Right ventricle myocardium superior (tissue), 1 donor: ENCODE measurements at regions not wholly inside any gene's neighbourhood (a gene's known extent, or its start where the extent isn't known, plus 50 kb on each side); places are given as distances from the start of the nearest gene placed in this dataset.

Experiments
- ATAC-seq: fragments of 200-7000 bp; cut with Tn5 transposase; one replicate; pipeline ENCODE4 v1.9.1; 2020; ENCODE audit warnings: mild to moderate bottlenecking; ENCODE audit not compliant: poor library complexity
- DNase-seq: peaks from one replicate; pipeline ENCODE4 v3.0.0-alpha.2; 2020
- intact Hi-C: fragments of 100-400 bp; cut with DNase I; formaldehyde crosslinking; loops from one replicate; pipeline ENCODE4 v1.11.2; 2022
- donor health status: DM: no; HTN: yes; CAD: no; lungs with severe emphysema.

GRCh38 chr7:13179011-13179582 lies 491.7 kb downstream of the ARL4A start:
- DNase-seq (no peak), ATAC-seq (peak; percentile 46)
- intact Hi-C loops = loop anchor here (10.0 kb wide), 1 partner anchor 504 kb away; no protein-coding TSS in a partner anchor

GRCh38 chr7:13179775-13180523 lies 492.5 kb downstream of the ARL4A start:
- ATAC-seq (peak; percentile 43), DNase-seq (no peak)
- intact Hi-C loops = loop anchor here (10.0 kb wide), 1 partner anchor 505 kb away; no protein-coding TSS in a partner anchor

GRCh38 chr7:13181216-13181615 lies 493.8 kb downstream of the ARL4A start:
- DNase-seq (no peak), ATAC-seq (no peak)
- intact Hi-C loops = no loop called here

- ATAC-seq (no peak), DNase-seq (no peak)
- intact Hi-C loops = no loop called here
These were observed 497.7 kb downstream of the ARL4A start for GRCh38 chr7:13185139-13185538.

- intact Hi-C loops = no loop called here
These were observed 500.9 kb downstream of the ARL4A start for GRCh38 chr7:13188236-13188805.

GRCh38 chr7:13188922-13189321 lies 501.5 kb downstream of the ARL4A start:
- DNase-seq (no peak), ATAC-seq (no peak)
- intact Hi-C loops = no loop called here

More at GRCh38 chr7:13188236-13188805, 500.9 kb downstream of the ARL4A start:
- DNase-seq = no peak
- no peak for ATAC-seq

GRCh38 chr7:13189668-13190067 lies 502.2 kb downstream of the ARL4A start:
- no peak for ATAC-seq
- DNase-seq = no peak
- intact Hi-C loops = no loop called here

DNA sequence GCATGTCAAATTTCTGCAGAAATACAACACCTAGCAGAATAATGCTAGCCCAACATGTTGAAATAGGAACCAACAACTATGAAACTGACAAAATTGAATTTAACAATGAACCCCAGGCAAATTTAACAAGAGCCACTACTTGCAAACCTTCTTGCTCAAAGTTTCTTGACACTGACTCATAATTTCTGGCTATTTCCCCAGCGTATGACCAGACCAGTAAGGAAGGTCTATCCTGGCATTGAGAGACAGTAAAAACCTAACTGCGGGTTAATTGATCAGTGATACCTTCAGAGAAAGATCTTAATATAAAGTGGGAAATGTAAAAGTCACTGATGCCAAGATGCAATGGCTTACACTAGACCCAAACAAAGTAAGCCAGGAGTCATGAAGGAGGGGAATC lies 510.1 kb downstream of the ARL4A start:
- intact Hi-C loops = no loop called here
- no peak for ATAC-seq
- no peak for DNase-seq

GRCh38 chr7:13198036-13198435 lies 510.6 kb downstream of the ARL4A start:
- intact Hi-C loops = no loop called here
- ATAC-seq = no peak
- DNase-seq = no peak

DNA sequence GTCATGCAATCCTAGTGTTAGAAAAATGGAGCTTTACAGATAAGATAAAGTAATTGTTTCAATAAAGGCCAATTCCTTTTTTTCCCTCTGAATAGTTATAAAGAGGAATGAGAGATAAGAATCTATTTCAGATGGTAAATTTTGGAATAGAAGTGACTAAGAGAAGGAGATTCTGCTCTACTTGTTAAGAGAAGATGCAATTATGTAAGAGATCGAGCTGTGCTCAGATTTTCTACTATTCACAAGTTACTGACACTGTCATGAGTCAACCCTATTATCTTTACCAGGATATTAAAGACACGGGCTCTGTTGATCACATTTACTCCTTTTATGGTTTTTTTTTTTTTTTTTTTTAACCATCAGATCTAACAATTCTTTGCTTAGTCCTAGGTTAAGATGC lies 511.3 kb downstream of the ARL4A start:
- DNase-seq (no peak), ATAC-seq (no peak)
- intact Hi-C loops = no loop called here

GRCh38 chr7:13201628-13202027 lies 514.2 kb downstream of the ARL4A start:
- ATAC-seq (no peak), DNase-seq (no peak)
- intact Hi-C loops = no loop called here

- intact Hi-C loops = no loop called here
- ATAC-seq (peak; percentile 71), DNase-seq (no peak)
These were observed 530.3 kb downstream of the ARL4A start for GRCh38 chr7:13217768-13218167.

GRCh38 chr7:13225068-13225467 lies 537.6 kb downstream of the ARL4A start:
- no peak for ATAC-seq
- intact Hi-C loops = no loop called here
- no peak for DNase-seq

DNA sequence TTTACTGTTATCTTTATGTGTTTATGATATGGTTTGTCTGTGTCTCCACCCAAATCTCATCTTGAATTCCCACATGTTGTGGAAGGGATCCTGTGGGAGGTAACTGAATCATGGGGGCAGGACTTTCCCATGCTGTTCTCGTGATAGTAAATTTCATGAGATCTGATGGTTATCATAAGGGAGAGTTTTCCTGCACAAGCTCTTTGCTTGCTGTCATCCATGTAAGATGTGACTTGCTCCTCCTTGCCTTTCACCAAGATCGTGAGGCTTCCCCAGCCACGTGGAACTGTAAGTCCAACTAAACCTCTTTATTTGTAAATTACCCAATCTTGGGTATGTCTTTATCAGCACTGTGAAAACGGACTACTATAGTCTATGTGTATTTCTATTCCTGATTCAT lies 539.0 kb downstream of the ARL4A start:
- DNase-seq (no peak), ATAC-seq (no peak)
- intact Hi-C loops = no loop called here

DNA sequence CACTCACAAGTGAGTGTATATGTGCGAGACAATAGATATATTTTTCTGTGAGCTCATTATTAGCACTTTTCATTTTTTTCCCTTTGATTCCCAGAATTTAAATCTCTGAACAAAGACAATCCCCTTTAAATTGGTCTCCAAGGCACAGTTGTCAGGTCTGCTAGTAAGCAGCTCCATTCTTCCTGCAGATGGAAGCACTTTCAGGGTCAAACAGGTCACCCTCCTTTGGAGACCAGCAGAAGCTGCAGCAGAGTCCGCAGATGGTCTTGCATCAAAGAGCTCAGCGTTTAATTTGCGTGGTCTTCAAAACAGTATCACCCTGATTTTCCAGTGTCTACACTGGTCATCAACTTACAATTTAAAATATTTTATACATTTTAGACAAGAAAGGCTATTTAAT lies 543.8 kb downstream of the ARL4A start:
- ATAC-seq (no peak), DNase-seq (no peak)
- intact Hi-C loops = no loop called here

GRCh38 chr7:13235436-13235835 lies 548.0 kb downstream of the ARL4A start:
- no peak for ATAC-seq
- intact Hi-C loops = no loop called here
- DNase-seq = no peak

- intact Hi-C loops = no loop called here
- no peak for DNase-seq
- no peak for ATAC-seq
These were observed 548.6 kb downstream of the ARL4A start for GRCh38 chr7:13236026-13236425.

- no peak for DNase-seq
- no peak for ATAC-seq
- intact Hi-C loops = no loop called here
These were observed 552.9 kb downstream of the ARL4A start for GRCh38 chr7:13240349-13240748.

GRCh38 chr7:13241416-13241815 lies 554.0 kb downstream of the ARL4A start:
- ATAC-seq (no peak), DNase-seq (no peak)
- intact Hi-C loops = no loop called here

- no peak for DNase-seq
- no peak for ATAC-seq
- intact Hi-C loops = no loop called here
These were observed 570.2 kb downstream of the ARL4A start for GRCh38 chr7:13257661-13258060.
